K562 (cell line): ENCODE measurements at regions not wholly inside any gene's neighbourhood (a gene's known extent, or its start where the extent isn't known, plus 50 kb on each side); places are given as distances from the start of the nearest gene placed in this dataset.

Experiments used
- NR2F6 ChIP-seq: fragments of 450-650 bp; formaldehyde crosslinking; IDR thresholded peaks from 2 replicates; pipeline ENCODE4 v1.4.0; 2020; ENCODE audit warnings: mild to moderate bottlenecking
- SIX5 ChIP-seq, 2 experiments: IDR thresholded peaks; 2 replicates each; pipeline ENCODE4 v1.6.1; 2011; ENCODE audit warnings: low read length in 2 of 2, borderline replicate concordance in 1 of 2, low read depth in 1 of 2, mild to moderate bottlenecking in 1 of 2, moderate library complexity in 1 of 2; ENCODE audit not compliant: insufficient read depth in 1 of 2
- TF ChIP-seq, protein P1 (sequence below): sonication (generic); formaldehyde crosslinking; IDR thresholded peaks from 2 replicates; pipeline ENCODE4 v1.5.0; 2020; ENCODE audit warnings: missing genetic modification reagents

- TF ChIP-seq NR2F6 (CRISPR knock-in tag) (no peak), SIX5 (IDR thresholded peaks at IDR 0.05; ENCODE audit: borderline replicate concordance in 1 of 2, insufficient read depth in 1 of 2, low read depth in 1 of 2, low read length in 2 of 2) (no peak)
- TF ChIP-seq, protein P1, sequence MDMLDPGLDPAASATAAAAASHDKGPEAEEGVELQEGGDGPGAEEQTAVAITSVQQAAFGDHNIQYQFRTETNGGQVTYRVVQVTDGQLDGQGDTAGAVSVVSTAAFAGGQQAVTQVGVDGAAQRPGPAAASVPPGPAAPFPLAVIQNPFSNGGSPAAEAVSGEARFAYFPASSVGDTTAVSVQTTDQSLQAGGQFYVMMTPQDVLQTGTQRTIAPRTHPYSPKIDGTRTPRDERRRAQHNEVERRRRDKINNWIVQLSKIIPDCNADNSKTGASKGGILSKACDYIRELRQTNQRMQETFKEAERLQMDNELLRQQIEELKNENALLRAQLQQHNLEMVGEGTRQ (CRISPR knock-in tag), result no peak
Observed at GRCh38 chr9:73643379-73644013, 491.8 kb downstream of the ANXA1 start.
